Stomach (tissue), 4 donors: ENCODE measurements at regions not wholly inside any gene's neighbourhood (a gene's known extent, or its start where the extent isn't known, plus 50 kb on each side); places are given as distances from the start of the nearest gene placed in this dataset.

Experiments
- CTCF ChIP-seq, 7 experiments: fragments of 450-650 bp in 4 of 7; fragments of 200-600 bp in 3 of 7; sonication (generic) in 3 of 7; IDR thresholded peaks; one replicate each; pipeline ENCODE4 v1.5.1; 2016 to 2019; ENCODE audit warnings: antibody characterized with exemption in 7 of 7, control low read depth in 2 of 7, mild to moderate bottlenecking in 1 of 7
- EP300 ChIP-seq: sonication (generic); formaldehyde crosslinking; IDR thresholded peaks from one replicate; pipeline ENCODE4 v1.6.1; 2017; ENCODE audit warnings: antibody characterized with exemption
- POLR2A ChIP-seq, 4 donors: fragments of 450-650 bp; IDR thresholded peaks; one replicate each; pipeline ENCODE4 v1.6.1; 2016; ENCODE audit warnings: antibody characterized with exemption in 4 of 4, control low read depth in 2 of 4, mild to moderate bottlenecking in 1 of 4, moderate library complexity in 1 of 4

DNA sequence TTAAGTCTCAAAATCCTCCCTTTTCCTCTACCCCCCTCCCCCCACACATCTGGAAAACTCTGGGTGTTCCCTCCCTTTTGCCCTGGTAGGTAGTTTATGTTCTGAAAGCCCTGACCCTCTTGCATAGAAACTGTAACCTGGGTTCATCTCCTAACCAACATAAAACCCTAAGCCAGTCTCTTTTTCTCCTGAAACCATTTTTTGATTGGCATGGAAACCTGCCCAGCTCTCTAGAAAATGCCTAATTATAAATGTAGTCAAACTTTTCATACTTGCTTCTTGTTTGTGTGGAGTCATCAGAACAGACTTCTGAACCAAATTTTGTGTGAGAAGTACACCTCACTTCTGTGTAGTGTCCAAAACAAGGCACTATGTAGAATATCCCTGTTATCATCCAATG is 1264.4 kb downstream of the SI start:
- TF ChIP-seq CTCF (IDR thresholded peaks at IDR 0.05) (no peak), EP300 (no peak), POLR2A (IDR thresholded peaks at IDR 0.05) (no peak)
